GM12878 (cell line): ENCODE measurements at regions not wholly inside any gene's neighbourhood (a gene's known extent, or its start where the extent isn't known, plus 50 kb on each side); places are given as distances from the start of the nearest gene placed in this dataset.

Source experiments
- ATAC-seq: fragments of 200-7000 bp; cut with Tn5 transposase; 3 replicates; pipeline ENCODE4 v1.9.1; 2020; ENCODE audit warnings: mild to moderate bottlenecking, moderate library complexity
- BruUV-seq: library from RNA; stranded (reverse); fragments of 400-500 nt; replicated peaks from 2 replicates; lab custom pipeline; 2021; lab: Mats Ljungman, UMichigan
- CTCF ChIA-PET: fragments of 300-600 bp; sonication (Branson Sonifier 250); formaldehyde crosslinking; extraction: SDS; loops from one replicate; lab custom pipeline; 2021; ENCODE audit warnings: inconsistent platforms; lab: Yijun Ruan, JAX
- POLR2A ChIA-PET: fragments of 350-600 bp; formaldehyde crosslinking; extraction: SDS; loops from one replicate; lab custom pipeline; 2021; ENCODE audit warnings: inconsistent platforms; lab: Charles Lee
- RAD21 ChIA-PET: fragments of 300-600 bp; sonication (Branson Sonifier 250); formaldehyde crosslinking; loops from one replicate; lab custom pipeline; 2023; ENCODE audit warnings: antibody characterized with exemption; ENCODE audit not compliant: unreplicated experiment; lab: Charles Lee
- SMC1A ChIA-PET: fragments of 300-600 bp; sonication (Branson Sonifier 250); formaldehyde crosslinking; loops from one replicate; lab custom pipeline; 2023; ENCODE audit not compliant: unreplicated experiment, uncharacterized antibody; lab: Charles Lee
- DNase-seq: peaks from one replicate; pipeline ENCODE4 v3.0.0-alpha.2; 2011; ENCODE audit warnings: low read depth, low spot score
- FAIRE-seq: peaks from 3 replicates; lab custom pipeline; 2011; peaks lifted over from hg19 to GRCh38; lab: Jason Lieb, UNC
- H2AFZ ChIP-seq: 2 replicates; pipeline ENCODE4 v1.6.0; 2011; ENCODE audit warnings: low read depth, low read length, control low read depth; ENCODE audit not compliant: control insufficient read depth
- H3K27ac ChIP-seq: 2 replicates; pipeline ENCODE4 v1.5.1; 2011; ENCODE audit warnings: control low read depth; ENCODE audit not compliant: control insufficient read depth, insufficient read depth
- H3K27me3 ChIP-seq, 2 experiments: replicated peaks in 1 of 2; 2 replicates each; pipeline versions ENCODE4 v1.6.0 to v1.6.1; 2011; ENCODE audit warnings: low read length in 1 of 2; ENCODE audit not compliant: control insufficient read depth in 2 of 2, insufficient read depth in 2 of 2
- H3K36me3 ChIP-seq, 2 experiments: 2 replicates each; pipeline ENCODE4 v1.5.1; 2011; ENCODE audit warnings: low read length in 1 of 2; ENCODE audit not compliant: control insufficient read depth in 2 of 2, insufficient read depth in 2 of 2
- H3K4me1 ChIP-seq: 2 replicates; pipeline ENCODE4 v1.6.1; 2011; ENCODE audit warnings: mild to moderate bottlenecking, low read length, moderate library complexity, mixed read lengths; ENCODE audit not compliant: control insufficient read depth, insufficient read depth
- H3K4me2 ChIP-seq: 2 replicates; pipeline ENCODE4 v1.6.0; 2011; ENCODE audit warnings: control low read depth; ENCODE audit not compliant: control insufficient read depth, insufficient read depth
- H3K4me3 ChIP-seq: fragments of 200-600 bp; sonication (generic); 2 replicates; pipeline ENCODE4 v1.5.1; 2016
- H3K79me2 ChIP-seq: 2 replicates; pipeline ENCODE4 v1.6.0; 2011; ENCODE audit warnings: low read length; ENCODE audit not compliant: control insufficient read depth, insufficient read depth
- H3K9ac ChIP-seq: 2 replicates; pipeline ENCODE4 v1.8.0; 2011; ENCODE audit warnings: low read length, control low read depth, mixed read lengths; ENCODE audit not compliant: control insufficient read depth, insufficient read depth
- H3K9me3 ChIP-seq: replicated peaks from 3 replicates; pipeline ENCODE4 v1.5.1; 2011; ENCODE audit warnings: mild to moderate bottlenecking, low read length; ENCODE audit not compliant: control insufficient read depth, insufficient read depth
- H4K20me1 ChIP-seq: 2 replicates; pipeline ENCODE4 v1.6.0; 2011; ENCODE audit not compliant: control insufficient read depth, insufficient read depth
- BCL3 ChIP-seq: IDR thresholded peaks from 2 replicates; pipeline ENCODE4 v1.6.1; 2011; ENCODE audit warnings: borderline replicate concordance, low read depth, mild to moderate bottlenecking, moderate library complexity, low read length; ENCODE audit not compliant: insufficient read depth, poor library complexity, severe bottlenecking
- CBX5 ChIP-seq: sonication (generic); IDR thresholded peaks from 2 replicates; pipeline ENCODE4 v1.6.1; 2016; ENCODE audit warnings: low read depth, moderate library complexity, mild to moderate bottlenecking, inconsistent platforms
- KLF5 ChIP-seq: fragments of 450-650 bp; IDR thresholded peaks from 2 replicates; pipeline ENCODE4 v1.6.1; 2014; ENCODE audit warnings: mild to moderate bottlenecking; ENCODE audit not compliant: partially characterized antibody
- PAX5 ChIP-seq: IDR thresholded peaks from 2 replicates; pipeline ENCODE4 v1.6.1; 2011; ENCODE audit warnings: low read depth, low read length, borderline replicate concordance
- RBBP5 ChIP-seq: fragments of 200-600 bp; sonication (generic); conservative IDR thresholded peaks from 2 replicates; pipeline ENCODE4 v1.6.1; 2016
- SIX5 ChIP-seq: IDR thresholded peaks from 2 replicates; pipeline ENCODE4 v1.6.1; 2011; ENCODE audit warnings: mild to moderate bottlenecking, low read depth, low read length, moderate library complexity; ENCODE audit not compliant: severe bottlenecking
- SMAD1 ChIP-seq: fragments of 450-650 bp; IDR thresholded peaks from 2 replicates; pipeline ENCODE4 v1.6.1; 2018; ENCODE audit warnings: mild to moderate bottlenecking, low read depth; ENCODE audit not compliant: partially characterized antibody
- SREBF1 ChIP-seq: IDR thresholded peaks from 2 replicates; pipeline ENCODE4 v1.6.1; 2012; ENCODE audit warnings: mild to moderate bottlenecking, low read length
- SREBF2 ChIP-seq: IDR thresholded peaks from 2 replicates; pipeline ENCODE4 v1.6.1; 2012; ENCODE audit warnings: mild to moderate bottlenecking, low read length
- SUZ12 ChIP-seq: fragments of 200-600 bp; sonication (generic); IDR thresholded peaks from one replicate; pipeline ENCODE4 v1.6.1; 2018; ENCODE audit warnings: antibody characterized with exemption, mild to moderate bottlenecking; ENCODE audit not compliant: unreplicated experiment
- TARDBP ChIP-seq: IDR thresholded peaks from 2 replicates; pipeline ENCODE4 v1.6.1; 2016; ENCODE audit warnings: borderline replicate concordance
- ZBTB33 ChIP-seq: fragments of 450-650 bp; IDR thresholded peaks from 2 replicates; pipeline ENCODE4 v1.6.1; 2017; ENCODE audit warnings: mild to moderate bottlenecking
- ZZZ3 ChIP-seq: IDR thresholded peaks from 2 replicates; pipeline ENCODE4 v1.6.1; 2011; ENCODE audit warnings: low read depth; ENCODE audit not compliant: control insufficient read depth, insufficient read length
- WGBS: methylation state at CpG from one replicate; pipeline ENCODE4 v1.1.6; 2016; ENCODE audit warnings: low lambda C conversion rate; ENCODE audit not compliant: insufficient replicate concordance, insufficient coverage; ENCODE audit errors: missing lambda C conversion rate; 5-methylcytosine and 5-hydroxymethylcytosine counted together
- in situ Hi-C: fragments of 300-500 bp; cut with MboI; formaldehyde crosslinking; loops from 9 replicates; pipeline ENCODE4 v1.14.3; 2018; ENCODE audit warnings: mixed read lengths
- intact Hi-C: fragments of 100-400 bp; cut with micrococcal nuclease; formaldehyde crosslinking; loops from one replicate; pipeline ENCODE4 v1.14.2; 2022; ENCODE audit not compliant: unreplicated experiment
- TF ChIP-seq, protein P1 (sequence below): fragments of 450-650 bp; conservative IDR thresholded peaks from 2 replicates; pipeline ENCODE4 v1.6.1; 2017; ENCODE audit warnings: mild to moderate bottlenecking, moderate library complexity
- TF ChIP-seq, protein P2 (sequence below): IDR thresholded peaks from 2 replicates; pipeline ENCODE4 v1.6.1; 2012; ENCODE audit warnings: low read depth, low read length, improper control_type of control experiment
- TF ChIP-seq, protein P3 (sequence below): fragments of 450-650 bp; IDR thresholded peaks from 2 replicates; pipeline ENCODE4 v1.6.1; 2016; ENCODE audit warnings: mild to moderate bottlenecking
- TF ChIP-seq, protein P4 (sequence below): IDR thresholded peaks from 2 replicates; pipeline ENCODE4 v1.6.1; 2012; ENCODE audit warnings: low read depth, low read length, improper control_type of control experiment

DNA sequence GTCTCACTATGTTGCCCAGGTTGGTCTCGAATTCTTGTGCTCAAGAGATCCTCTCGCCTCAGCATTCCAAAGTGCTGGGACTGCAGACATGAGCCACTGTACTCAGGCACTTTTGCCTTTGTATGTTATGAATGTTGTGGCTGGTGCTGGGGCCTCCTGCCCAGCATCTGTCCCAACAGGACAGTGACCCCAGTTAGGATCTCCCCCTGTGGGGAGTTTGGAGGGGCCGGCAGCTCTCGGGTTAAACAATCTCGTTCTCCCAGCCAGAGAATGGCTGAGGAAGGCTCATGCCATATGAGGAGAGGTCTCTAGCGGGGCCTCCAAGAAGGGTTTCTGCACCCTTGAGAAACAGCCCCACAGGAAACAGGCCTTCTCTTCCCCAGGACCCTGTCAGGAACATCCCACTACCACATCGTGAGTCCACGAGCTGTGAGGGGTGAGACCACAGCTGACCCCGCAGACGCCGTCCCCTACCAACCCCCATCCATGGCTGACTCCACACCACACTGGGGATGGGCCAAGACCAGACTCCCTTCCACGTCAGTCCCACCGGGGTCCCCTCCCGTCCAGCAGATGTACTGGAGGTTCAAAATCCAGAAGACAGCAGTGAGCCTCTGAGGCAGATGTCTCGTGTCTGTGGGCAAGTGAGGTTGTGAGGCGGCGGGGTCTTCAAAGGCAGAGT is 54.1 kb downstream of the SHANK2 start:
- intact Hi-C loops (no loop called here), in situ Hi-C loops (no loop called here)
- RAD21 ChIA-PET = no interaction called here
- Histone ChIP-seq H3K4me1 (no peaks in the 10 kb centered on the region), H3K4me2 (no peak overlapping the region), H3K9ac (no peak overlapping the region), H4K20me1 (no peaks in the 10 kb centered on the region), H3K27me3 (peaks cover 0 to 3% of the 10 kb centered on the region in 2 experiments; a peak in 1 of 4 replicates), H3K4me3 (no peak overlapping the region), H3K79me2 (no peaks in the 10 kb centered on the region), H2AFZ (no peak overlapping the region), H3K36me3 (no peaks in the 10 kb centered on the region), H3K9me3 (no peaks in the 10 kb centered on the region; the same call in 2 of the 3 replicates), H3K27ac (no peak overlapping the region)
- FAIRE-seq (no peak), DNase-seq (no peak), ATAC-seq (no peak)
- SMC1A ChIA-PET = no interaction called here
- CTCF ChIA-PET = no interaction called here
- 58% methylated on average over 17 of the region's 17 CpGs for WGBS
- BruUV-seq = no TSS peak
- POLR2A ChIA-PET = no interaction called here
- TF ChIP-seq SMAD1 (no peak), RBBP5 (no peak), SUZ12 (no peak), CBX5 (no peak), KLF5 (no peak), PAX5 (no peak), TARDBP (no peak), SREBF1 (no peak), SREBF2 (no peak), SIX5 (no peak), ZBTB33 (no peak), BCL3 (no peak), ZZZ3 (no peak)
- TF ChIP-seq, protein P1, sequence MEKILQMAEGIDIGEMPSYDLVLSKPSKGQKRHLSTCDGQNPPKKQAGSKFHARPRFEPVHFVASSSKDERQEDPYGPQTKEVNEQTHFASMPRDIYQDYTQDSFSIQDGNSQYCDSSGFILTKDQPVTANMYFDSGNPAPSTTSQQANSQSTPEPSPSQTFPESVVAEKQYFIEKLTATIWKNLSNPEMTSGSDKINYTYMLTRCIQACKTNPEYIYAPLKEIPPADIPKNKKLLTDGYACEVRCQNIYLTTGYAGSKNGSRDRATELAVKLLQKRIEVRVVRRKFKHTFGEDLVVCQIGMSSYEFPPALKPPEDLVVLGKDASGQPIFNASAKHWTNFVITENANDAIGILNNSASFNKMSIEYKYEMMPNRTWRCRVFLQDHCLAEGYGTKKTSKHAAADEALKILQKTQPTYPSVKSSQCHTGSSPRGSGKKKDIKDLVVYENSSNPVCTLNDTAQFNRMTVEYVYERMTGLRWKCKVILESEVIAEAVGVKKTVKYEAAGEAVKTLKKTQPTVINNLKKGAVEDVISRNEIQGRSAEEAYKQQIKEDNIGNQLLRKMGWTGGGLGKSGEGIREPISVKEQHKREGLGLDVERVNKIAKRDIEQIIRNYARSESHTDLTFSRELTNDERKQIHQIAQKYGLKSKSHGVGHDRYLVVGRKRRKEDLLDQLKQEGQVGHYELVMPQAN = no peak
- TF ChIP-seq, protein P2, sequence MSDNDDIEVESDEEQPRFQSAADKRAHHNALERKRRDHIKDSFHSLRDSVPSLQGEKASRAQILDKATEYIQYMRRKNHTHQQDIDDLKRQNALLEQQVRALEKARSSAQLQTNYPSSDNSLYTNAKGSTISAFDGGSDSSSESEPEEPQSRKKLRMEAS = no peak
- TF ChIP-seq, protein P3, sequence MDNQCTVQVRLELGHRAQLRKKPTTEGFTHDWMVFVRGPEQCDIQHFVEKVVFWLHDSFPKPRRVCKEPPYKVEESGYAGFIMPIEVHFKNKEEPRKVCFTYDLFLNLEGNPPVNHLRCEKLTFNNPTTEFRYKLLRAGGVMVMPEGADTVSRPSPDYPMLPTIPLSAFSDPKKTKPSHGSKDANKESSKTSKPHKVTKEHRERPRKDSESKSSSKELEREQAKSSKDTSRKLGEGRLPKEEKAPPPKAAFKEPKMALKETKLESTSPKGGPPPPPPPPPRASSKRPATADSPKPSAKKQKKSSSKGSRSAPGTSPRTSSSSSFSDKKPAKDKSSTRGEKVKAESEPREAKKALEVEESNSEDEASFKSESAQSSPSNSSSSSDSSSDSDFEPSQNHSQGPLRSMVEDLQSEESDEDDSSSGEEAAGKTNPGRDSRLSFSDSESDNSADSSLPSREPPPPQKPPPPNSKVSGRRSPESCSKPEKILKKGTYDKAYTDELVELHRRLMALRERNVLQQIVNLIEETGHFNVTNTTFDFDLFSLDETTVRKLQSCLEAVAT = no peak
- TF ChIP-seq, protein P4, sequence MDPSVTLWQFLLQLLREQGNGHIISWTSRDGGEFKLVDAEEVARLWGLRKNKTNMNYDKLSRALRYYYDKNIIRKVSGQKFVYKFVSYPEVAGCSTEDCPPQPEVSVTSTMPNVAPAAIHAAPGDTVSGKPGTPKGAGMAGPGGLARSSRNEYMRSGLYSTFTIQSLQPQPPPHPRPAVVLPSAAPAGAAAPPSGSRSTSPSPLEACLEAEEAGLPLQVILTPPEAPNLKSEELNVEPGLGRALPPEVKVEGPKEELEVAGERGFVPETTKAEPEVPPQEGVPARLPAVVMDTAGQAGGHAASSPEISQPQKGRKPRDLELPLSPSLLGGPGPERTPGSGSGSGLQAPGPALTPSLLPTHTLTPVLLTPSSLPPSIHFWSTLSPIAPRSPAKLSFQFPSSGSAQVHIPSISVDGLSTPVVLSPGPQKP = no peak
